GM18505 (cell line): ENCODE measurements at regions not wholly inside any gene's neighbourhood (a gene's known extent, or its start where the extent isn't known, plus 50 kb on each side); places are given as distances from the start of the nearest gene placed in this dataset.

ENCODE experiments used
- ATAC-seq: cut with Tn5 transposase; IDR thresholded peaks from one replicate; pipeline ENCODE4 v1.9.1; 2021; ENCODE audit not compliant: unreplicated experiment
- POLR2A ChIP-seq: IDR thresholded peaks from 4 replicates; pipeline ENCODE4 v1.6.1; 2011; ENCODE audit warnings: borderline replicate concordance; ENCODE audit not compliant: insufficient read depth, insufficient read length; ENCODE audit errors: extremely low read depth

DNA sequence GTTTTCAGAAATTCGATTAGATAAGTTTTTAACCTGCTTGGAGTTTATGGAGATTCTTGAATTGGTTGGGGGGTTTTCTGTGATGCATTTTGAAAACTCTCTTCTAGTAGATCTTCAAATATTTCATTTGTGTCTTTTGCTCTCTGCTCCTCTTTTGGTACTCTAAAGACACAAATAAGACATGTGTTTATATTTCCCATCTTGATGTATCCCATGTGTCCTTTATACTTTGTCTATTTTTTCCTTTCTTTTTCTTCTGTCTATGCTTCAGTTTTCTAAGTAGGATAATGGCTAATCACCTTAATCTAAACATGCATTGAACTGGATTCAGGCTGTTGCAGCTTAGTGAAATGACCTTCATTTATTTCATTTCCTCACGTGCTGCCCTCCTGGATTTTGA lies 63.8 kb upstream of the C1orf87 start:
- no peak for TF ChIP-seq POLR2A
- no peak for ATAC-seq

DNA sequence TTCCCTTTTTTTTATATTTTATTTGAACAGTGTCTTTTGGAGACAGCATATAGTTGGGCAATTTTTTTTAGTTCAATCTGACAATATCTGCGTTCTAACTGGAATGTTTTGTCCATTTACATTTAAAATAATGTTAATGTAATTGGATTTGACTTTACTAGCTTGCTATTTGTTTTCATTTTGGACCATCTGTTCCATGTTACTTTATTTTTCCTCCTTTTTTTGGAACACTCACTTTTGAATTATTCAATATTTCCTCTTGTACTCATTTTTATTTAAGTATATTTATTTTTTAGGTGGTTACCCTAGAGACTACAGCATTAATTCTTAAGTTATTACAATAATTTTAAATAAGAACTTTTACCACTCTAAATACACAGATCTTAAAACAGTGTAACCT lies 62.8 kb upstream of the C1orf87 start:
- ATAC-seq = no peak
- no peak for TF ChIP-seq POLR2A

DNA sequence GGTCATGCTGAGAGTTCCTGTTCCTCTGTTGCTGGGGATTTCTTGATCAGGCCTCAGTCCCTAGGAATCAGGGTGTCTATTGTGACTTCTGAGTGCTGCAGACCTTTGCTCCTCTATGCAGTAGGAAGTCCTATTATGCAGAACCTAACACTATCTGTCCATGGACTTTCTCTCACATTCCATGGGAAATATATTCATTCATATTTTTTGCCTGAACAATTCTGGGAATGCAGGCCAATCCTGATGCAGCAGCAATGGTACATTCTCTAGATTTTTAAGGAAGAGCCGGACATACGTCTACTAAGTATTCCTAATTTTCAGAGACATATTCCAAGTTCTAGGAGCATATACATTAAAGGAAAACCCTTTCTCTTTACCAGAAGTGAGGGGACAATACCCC lies 61.1 kb upstream of the C1orf87 start:
- no peak for TF ChIP-seq POLR2A
- no peak for ATAC-seq

DNA sequence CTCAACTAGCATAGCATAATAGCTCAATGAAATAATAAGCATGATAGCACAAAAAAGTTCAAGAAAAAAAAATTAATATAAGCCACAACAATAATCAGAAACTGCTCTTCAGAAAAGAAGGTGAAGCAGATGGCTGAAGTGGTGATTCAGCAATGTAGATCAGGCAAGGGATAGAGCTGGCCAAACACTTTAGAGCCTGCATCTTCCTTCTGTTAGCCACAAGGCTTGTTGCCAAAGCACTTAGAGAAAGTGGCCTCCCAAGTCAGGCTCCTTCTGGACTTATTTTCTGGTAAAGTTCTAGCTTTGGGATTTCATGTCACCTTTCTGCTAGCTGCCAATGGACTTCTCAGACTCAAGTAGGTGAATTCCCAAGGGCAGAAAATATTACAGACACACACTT lies 60.3 kb upstream of the C1orf87 start:
- no peak for TF ChIP-seq POLR2A
- ATAC-seq = no peak

DNA sequence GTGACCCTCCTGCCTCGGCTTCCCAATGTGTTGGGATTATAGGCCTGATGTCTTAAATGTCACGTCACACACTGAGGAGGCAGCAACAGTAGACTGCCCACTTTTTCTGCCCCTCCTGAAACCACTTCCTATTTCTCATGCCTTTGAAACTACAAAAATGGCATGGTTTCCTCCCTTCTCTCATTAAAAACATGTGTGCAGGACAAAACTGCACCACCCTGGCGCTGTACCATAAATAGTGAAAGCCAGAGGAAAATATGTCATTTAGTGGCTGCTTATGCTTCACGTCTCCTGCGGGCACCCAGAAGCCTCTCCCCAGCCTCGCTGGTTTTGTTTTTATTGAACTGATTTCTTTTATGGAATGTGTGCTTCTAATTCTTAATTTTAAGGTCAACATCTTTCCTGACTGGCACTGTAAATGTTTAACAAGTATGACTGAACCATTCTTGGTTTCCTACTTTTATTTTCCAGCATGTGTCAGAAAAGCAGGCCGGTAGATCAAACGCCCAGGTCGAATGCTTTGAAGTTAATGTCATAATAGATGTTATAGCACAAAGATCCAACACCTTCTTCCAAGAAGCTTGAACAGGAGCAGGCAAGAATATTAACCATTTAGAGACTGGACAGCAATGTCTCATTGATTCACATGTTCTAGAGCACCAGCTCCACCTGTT lies 59.6 kb upstream of the C1orf87 start:
- no peak for TF ChIP-seq POLR2A

DNA sequence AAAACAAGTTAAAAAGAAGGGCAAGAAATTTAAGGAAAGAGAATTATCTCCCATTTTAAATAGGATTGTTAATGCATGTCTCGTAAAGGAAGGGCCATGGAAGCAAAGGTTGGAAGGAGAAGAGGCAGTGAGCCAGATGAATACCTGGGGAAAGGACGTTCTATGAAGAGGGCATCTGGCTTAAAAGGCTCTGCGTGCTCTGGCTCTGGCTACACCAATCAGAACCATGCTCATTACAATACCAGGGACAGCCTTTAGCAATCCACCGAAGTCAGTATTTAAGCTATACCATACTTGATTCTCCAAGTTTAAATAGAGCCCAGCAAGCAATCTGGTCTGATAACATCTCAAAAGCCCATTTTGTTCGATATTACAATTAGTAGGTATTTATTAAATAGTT lies 58.5 kb upstream of the C1orf87 start:
- TF ChIP-seq POLR2A = no peak
- no peak for ATAC-seq

More for the DNA sequence above, 59.6 kb upstream of the C1orf87 start:
- no peak for ATAC-seq

DNA sequence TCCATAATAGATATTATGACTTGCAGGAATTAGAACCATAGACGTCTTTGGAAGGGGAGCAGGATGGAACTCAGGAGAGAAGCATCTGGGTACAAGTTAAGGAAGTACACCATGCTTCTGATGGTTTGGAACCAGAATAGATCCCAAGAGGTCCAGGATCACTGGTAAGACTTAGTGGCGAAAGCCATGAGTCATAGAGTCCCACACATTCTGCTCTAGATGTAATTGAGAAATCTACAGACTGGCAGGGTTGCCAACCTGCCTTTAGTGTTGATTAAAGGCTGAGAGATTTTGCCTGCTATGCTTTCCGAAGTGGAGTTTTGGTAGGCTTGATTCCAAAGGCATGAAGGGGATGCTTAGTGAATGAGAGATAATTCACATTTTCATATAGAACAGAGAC lies 57.1 kb upstream of the C1orf87 start:
- no peak for ATAC-seq
- no peak for TF ChIP-seq POLR2A

DNA sequence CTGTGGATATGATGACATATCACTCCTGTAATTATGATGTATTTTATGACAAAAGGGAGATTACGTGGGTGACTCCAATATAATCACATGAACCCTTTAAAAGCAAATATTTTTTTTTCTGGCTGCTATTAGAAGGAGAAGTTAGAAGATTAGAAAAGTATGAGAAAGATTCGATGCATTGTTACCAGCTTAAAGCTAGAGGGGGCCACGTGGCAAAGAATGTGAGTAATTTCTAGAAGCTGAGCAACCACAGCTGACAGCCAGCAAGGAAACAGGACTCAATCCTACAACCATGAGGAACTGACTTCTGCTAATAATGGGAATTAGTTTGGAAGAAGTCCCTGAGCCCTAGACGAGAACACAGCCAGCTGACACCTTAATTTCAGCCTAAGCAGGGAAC lies 56.3 kb upstream of the C1orf87 start:
- no peak for TF ChIP-seq POLR2A
- no peak for ATAC-seq

DNA sequence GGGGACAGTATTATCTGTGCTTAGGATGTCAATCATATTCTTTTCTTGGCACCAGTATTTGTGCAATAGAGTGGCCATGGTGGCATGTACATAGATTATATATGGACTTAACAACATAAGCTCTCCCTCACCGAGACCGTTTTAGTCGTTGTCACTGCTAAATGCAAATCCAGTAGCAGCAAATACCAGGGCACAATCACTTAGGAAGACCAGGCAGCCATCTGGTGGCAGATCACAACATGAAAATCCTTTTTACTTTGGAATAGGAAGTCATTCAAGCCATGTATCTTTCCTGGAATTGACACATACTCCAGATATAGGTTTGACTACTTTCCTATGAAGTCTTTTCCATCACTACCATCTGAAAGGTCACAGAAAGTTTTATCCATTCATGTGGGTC lies 53.2 kb upstream of the C1orf87 start:
- no peak for ATAC-seq
- no peak for TF ChIP-seq POLR2A
